ENCODE measurements at regions not wholly inside any gene's neighbourhood (a gene's known extent, or its start where the extent isn't known, plus 50 kb on each side); places are given as distances from the start of the nearest gene placed in this dataset.

- Histone ChIP-seq H3K79me2 (ENCODE audit: control insufficient read depth, insufficient read depth, low read length) (no peaks in the 10 kb centered on the region), H3K9me3 (ENCODE audit: control insufficient read depth, insufficient read depth, low read depth, low read length) (no peaks in the 10 kb centered on the region), H3K27me3 (ENCODE audit: control insufficient read depth, insufficient read depth, low read length) (no peaks in the 10 kb centered on the region), H3K27ac (ENCODE audit: insufficient read depth, low read length) (no peak overlapping the region), H3K9ac (ENCODE audit: insufficient read depth, low read length) (no peak overlapping the region), H2AFZ (ENCODE audit: low read length) (no peak overlapping the region), H3K4me1 (ENCODE audit: control insufficient read depth, extremely low read depth, insufficient read depth, low read length) (no peaks in the 10 kb centered on the region), H3K36me3 (ENCODE audit: control insufficient read depth, insufficient read depth, low read length) (no peaks in the 10 kb centered on the region), H4K20me1 (ENCODE audit: control insufficient read depth, extremely low read depth, insufficient read depth, low read length) (no peaks in the 10 kb centered on the region), H3K4me2 (ENCODE audit: extremely low read depth, insufficient read depth, low read length) (no peak overlapping the region), H3K4me3 (replicated peaks in 1 of 4; ENCODE audit: control extremely low read depth in 1 of 4, insufficient read depth in 1 of 4, low read depth in 3 of 4, low read length in 4 of 4) (no peak overlapping the region)
- TF ChIP-seq CTCF (conservative IDR thresholded peaks at IDR 0.05 in 1 of 2, IDR thresholded peaks at IDR 0.05 in 1 of 2; ENCODE audit: low read depth in 1 of 2, low read length in 2 of 2) (no peak), EZH2 (IDR thresholded peaks at IDR 0.05; ENCODE audit: low read length, missing control alignments) (no peak)
- no peak for DNase-seq (ENCODE audit: low read depth in 2 of 2)
These were observed 207.5 kb downstream of the HERPUD2 start for GRCh38 chr7:35487402-35487801.

- DNase-seq (ENCODE audit: low read depth in 2 of 2): no peak
- Histone ChIP-seq H4K20me1 (ENCODE audit: control insufficient read depth, extremely low read depth, insufficient read depth, low read length) (no peaks in the 10 kb centered on the region), H3K9me3 (ENCODE audit: control insufficient read depth, insufficient read depth, low read depth, low read length) (no peaks in the 10 kb centered on the region), H3K4me1 (ENCODE audit: control insufficient read depth, extremely low read depth, insufficient read depth, low read length) (no peaks in the 10 kb centered on the region), H3K79me2 (ENCODE audit: control insufficient read depth, insufficient read depth, low read length) (no peaks in the 10 kb centered on the region), H3K36me3 (ENCODE audit: control insufficient read depth, insufficient read depth, low read length) (no peaks in the 10 kb centered on the region), H2AFZ (ENCODE audit: low read length) (no peak overlapping the region), H3K4me2 (ENCODE audit: extremely low read depth, insufficient read depth, low read length) (no peak overlapping the region), H3K27me3 (ENCODE audit: control insufficient read depth, insufficient read depth, low read length) (no peaks in the 10 kb centered on the region), H3K4me3 (replicated peaks in 1 of 4; ENCODE audit: control extremely low read depth in 1 of 4, insufficient read depth in 1 of 4, low read depth in 3 of 4, low read length in 4 of 4) (no peak overlapping the region), H3K27ac (ENCODE audit: insufficient read depth, low read length) (no peak overlapping the region), H3K9ac (ENCODE audit: insufficient read depth, low read length) (no peak overlapping the region)
- no peak for TF ChIP-seq EZH2 (IDR thresholded peaks at IDR 0.05; ENCODE audit: low read length, missing control alignments)
- no peak for TF ChIP-seq CTCF (conservative IDR thresholded peaks at IDR 0.05 in 1 of 2, IDR thresholded peaks at IDR 0.05 in 1 of 2; ENCODE audit: low read depth in 1 of 2, low read length in 2 of 2)
These were observed 209.5 kb downstream of the HERPUD2 start for GRCh38 chr7:35485436-35485835.

- Histone ChIP-seq H3K79me2 (ENCODE audit: control insufficient read depth, insufficient read depth, low read length) (no peaks in the 10 kb centered on the region), H3K4me1 (ENCODE audit: control insufficient read depth, extremely low read depth, insufficient read depth, low read length) (no peaks in the 10 kb centered on the region), H3K27me3 (ENCODE audit: control insufficient read depth, insufficient read depth, low read length) (no peaks in the 10 kb centered on the region), H3K4me2 (ENCODE audit: extremely low read depth, insufficient read depth, low read length) (no peak overlapping the region), H4K20me1 (ENCODE audit: control insufficient read depth, extremely low read depth, insufficient read depth, low read length) (no peaks in the 10 kb centered on the region), H3K9me3 (ENCODE audit: control insufficient read depth, insufficient read depth, low read depth, low read length) (no peaks in the 10 kb centered on the region), H3K4me3 (replicated peaks in 1 of 4; ENCODE audit: control extremely low read depth in 1 of 4, insufficient read depth in 1 of 4, low read depth in 3 of 4, low read length in 4 of 4) (no peak overlapping the region), H3K9ac (ENCODE audit: insufficient read depth, low read length) (no peak overlapping the region), H2AFZ (ENCODE audit: low read length) (no peak overlapping the region), H3K27ac (ENCODE audit: insufficient read depth, low read length) (no peak overlapping the region), H3K36me3 (ENCODE audit: control insufficient read depth, insufficient read depth, low read length) (no peaks in the 10 kb centered on the region)
- DNase-seq (ENCODE audit: low read depth in 2 of 2): no peak
- TF ChIP-seq CTCF (conservative IDR thresholded peaks at IDR 0.05 in 1 of 2, IDR thresholded peaks at IDR 0.05 in 1 of 2; ENCODE audit: low read depth in 1 of 2, low read length in 2 of 2) (no peak), EZH2 (IDR thresholded peaks at IDR 0.05; ENCODE audit: low read length, missing control alignments) (no peak)
These were observed 211.4 kb downstream of the HERPUD2 start for GRCh38 chr7:35483568-35483967.
